Heart left ventricle (tissue), 16 donors: ENCODE measurements at regions not wholly inside any gene's neighbourhood (a gene's known extent, or its start where the extent isn't known, plus 50 kb on each side); places are given as distances from the start of the nearest gene placed in this dataset.

Experiments
- ATAC-seq, 4 donors: fragments of 200-7000 bp; cut with Tn5 transposase; one replicate each; pipeline ENCODE4 v1.9.1; 2020 to 2022; ENCODE audit warnings: moderate library complexity in 4 of 4, mild to moderate bottlenecking in 3 of 4, moderate number of reproducible peaks in 1 of 4
- DNase-seq, 5 donors: peaks; one replicate each; pipeline ENCODE4 v3.0.0-alpha.2; 2020
- H3K27ac ChIP-seq, 12 donors: fragments of 200-600 bp; sonication (generic) in 4 of 12; one replicate each; pipeline versions ENCODE4 v1.5.0 to v1.8.0; 2016 to 2022; ENCODE audit warnings: mild to moderate bottlenecking in 2 of 12
- H3K27me3 ChIP-seq, 9 donors: fragments of 200-600 bp; sonication (generic) in 2 of 9; one replicate each; pipeline versions ENCODE4 v1.5.1 to v1.8.0; 2016 to 2022; ENCODE audit warnings: mild to moderate bottlenecking in 3 of 9
- H3K36me3 ChIP-seq, 9 donors: fragments of 200-600 bp; sonication (generic) in 2 of 9; one replicate each; pipeline versions ENCODE4 v1.5.0 to v1.8.0; 2018 to 2022; ENCODE audit warnings: mild to moderate bottlenecking in 2 of 9
- H3K4me1 ChIP-seq, 12 donors: fragments of 200-600 bp; sonication (generic) in 4 of 12; one replicate each; pipeline versions ENCODE4 v1.5.0 to v1.8.0; 2016 to 2022; ENCODE audit warnings: mild to moderate bottlenecking in 3 of 12
- H3K4me3 ChIP-seq, 12 donors: fragments of 200-600 bp; sonication (generic) in 4 of 12; one replicate each; pipeline versions ENCODE4 v1.5.0 to v1.8.0; 2017 to 2022; ENCODE audit warnings: mild to moderate bottlenecking in 9 of 12, moderate library complexity in 4 of 12
- H3K9me3 ChIP-seq, 12 donors: fragments of 200-600 bp; sonication (generic) in 4 of 12; one replicate each; pipeline versions ENCODE4 v1.5.0 to v1.8.0; 2016 to 2022; ENCODE audit warnings: mild to moderate bottlenecking in 1 of 12
- POLR2A ChIP-seq, 2 donors: fragments of 450-650 bp; IDR thresholded peaks; one replicate each; pipeline ENCODE4 v1.6.1; 2017; ENCODE audit warnings: antibody characterized with exemption in 2 of 2, mild to moderate bottlenecking in 2 of 2, moderate library complexity in 2 of 2
- WGBS, 4 donors: extraction: QIAGEN DNeasy Blood & Tissue Kit in 2 of 4; methylation state at CpG; one replicate each; pipeline versions ENCODE4 v1.1.5 to v1.1.7; 2013 to 2018; 5-methylcytosine and 5-hydroxymethylcytosine counted together
- intact Hi-C, 10 donors: fragments of 100-400 bp; cut with DNase I; formaldehyde crosslinking; loops; one replicate each; pipeline versions ENCODE4 v1.11.1 to v1.14.2; 2022
- TF ChIP-seq, protein P1 (sequence below), 12 donors: fragments of 200-600 bp; sonication (generic) in 4 of 12; IDR thresholded peaks; one replicate each; pipeline versions ENCODE4 v1.5.0 to v1.8.0; 2018 to 2022; ENCODE audit warnings: antibody characterized with exemption in 12 of 12, mild to moderate bottlenecking in 5 of 12
- donor health status: ischemic (EF 13 %, LVEDD 7.1; RV severe dilation, severe dysfunction).
- donor health status: healthy with polysubstance abuse.
- donor health status: DM: no; HTN: yes; CAD: no.
- donor health status: DM: no; HTN: no; CAD: no.
- donor health status: ischemic (EF 25% LVEDD 6.9; RV normal size, moderate dysfunction).
- donor health status: ischemic (EF 25% LVEDD 5.7; RV mildly dilated, moderate dysfunction).
- donor health status: healthy.
- donor health status: DM: yes; HTN: yes; CAD: no.
- donor health status: ischemic (EF 35%, LVEDD 5.7; RV mildly dilated, moderate dysfunction).
- donor health status: nonischemic (EF 11% LVEDD 7.7; RV severe dilation, severe dysfunction).
- donor health status: DM: yes; HTN: yes; CAD: no.
- donor health status: PGD.
- donor health status: ischemic (EF 29% LVEDD 5.4; RV normal size, mild dysfunction).
- donor health status: nonischemic (EF 23%, LVEDD 6.1; RV moderate dilation, normal function).

DNA sequence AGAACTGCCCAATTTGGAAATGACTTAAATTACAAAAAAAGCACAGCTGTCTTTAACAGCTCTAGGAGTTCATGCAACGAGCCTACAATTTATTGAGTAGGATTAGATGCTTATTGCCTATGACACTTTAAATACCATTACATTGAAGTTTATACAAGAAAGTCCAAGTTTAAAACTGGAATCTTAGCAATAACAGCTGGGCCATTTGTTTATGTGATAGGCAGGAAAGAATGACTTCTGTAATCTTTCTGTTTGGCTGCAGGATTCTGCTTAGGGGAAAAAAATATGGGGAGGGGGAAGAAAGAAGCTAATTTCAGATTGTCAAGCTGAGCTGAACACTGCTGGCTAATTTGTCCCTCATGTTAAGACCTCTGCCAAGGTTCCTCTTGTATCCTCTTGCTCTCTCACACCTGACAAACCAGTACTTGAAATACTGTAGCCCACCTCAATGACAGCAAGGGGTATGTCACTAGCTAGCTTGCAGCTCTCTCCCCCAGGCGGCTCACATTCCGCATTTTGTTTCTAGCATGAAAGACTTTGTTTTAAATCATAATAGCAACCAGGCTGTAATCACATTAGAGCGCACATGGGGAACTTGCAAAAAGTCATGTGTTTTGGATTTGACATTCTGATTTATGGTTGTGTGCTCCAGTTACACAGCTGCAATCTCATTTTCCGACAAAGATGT lies 384.8 kb downstream of the BMP4 start:
- Histone ChIP-seq H3K4me1 (no peaks in the 10 kb centered on the region), H3K27me3 (no peaks in the 10 kb centered on the region), H3K9me3 (peaks cover 0 to 5% (median 0%) of the 10 kb centered on the region in 12 donors), H3K36me3 (no peaks in the 10 kb centered on the region), H3K4me3 (no peak overlapping the region), H3K27ac (peak overlapping the region in 1 of 12 donors; percentile 2)
- 62 to 76% (median 67%) methylated on average over 5 of the region's 5 CpGs for WGBS, 4 donors
- ATAC-seq (no peak), DNase-seq (no peak)
- TF ChIP-seq, protein P1, sequence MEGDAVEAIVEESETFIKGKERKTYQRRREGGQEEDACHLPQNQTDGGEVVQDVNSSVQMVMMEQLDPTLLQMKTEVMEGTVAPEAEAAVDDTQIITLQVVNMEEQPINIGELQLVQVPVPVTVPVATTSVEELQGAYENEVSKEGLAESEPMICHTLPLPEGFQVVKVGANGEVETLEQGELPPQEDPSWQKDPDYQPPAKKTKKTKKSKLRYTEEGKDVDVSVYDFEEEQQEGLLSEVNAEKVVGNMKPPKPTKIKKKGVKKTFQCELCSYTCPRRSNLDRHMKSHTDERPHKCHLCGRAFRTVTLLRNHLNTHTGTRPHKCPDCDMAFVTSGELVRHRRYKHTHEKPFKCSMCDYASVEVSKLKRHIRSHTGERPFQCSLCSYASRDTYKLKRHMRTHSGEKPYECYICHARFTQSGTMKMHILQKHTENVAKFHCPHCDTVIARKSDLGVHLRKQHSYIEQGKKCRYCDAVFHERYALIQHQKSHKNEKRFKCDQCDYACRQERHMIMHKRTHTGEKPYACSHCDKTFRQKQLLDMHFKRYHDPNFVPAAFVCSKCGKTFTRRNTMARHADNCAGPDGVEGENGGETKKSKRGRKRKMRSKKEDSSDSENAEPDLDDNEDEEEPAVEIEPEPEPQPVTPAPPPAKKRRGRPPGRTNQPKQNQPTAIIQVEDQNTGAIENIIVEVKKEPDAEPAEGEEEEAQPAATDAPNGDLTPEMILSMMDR (IDR thresholded peaks at IDR 0.05): no peak
- no peak for TF ChIP-seq POLR2A (IDR thresholded peaks at IDR 0.05)
- intact Hi-C loops: no loop called here

DNA sequence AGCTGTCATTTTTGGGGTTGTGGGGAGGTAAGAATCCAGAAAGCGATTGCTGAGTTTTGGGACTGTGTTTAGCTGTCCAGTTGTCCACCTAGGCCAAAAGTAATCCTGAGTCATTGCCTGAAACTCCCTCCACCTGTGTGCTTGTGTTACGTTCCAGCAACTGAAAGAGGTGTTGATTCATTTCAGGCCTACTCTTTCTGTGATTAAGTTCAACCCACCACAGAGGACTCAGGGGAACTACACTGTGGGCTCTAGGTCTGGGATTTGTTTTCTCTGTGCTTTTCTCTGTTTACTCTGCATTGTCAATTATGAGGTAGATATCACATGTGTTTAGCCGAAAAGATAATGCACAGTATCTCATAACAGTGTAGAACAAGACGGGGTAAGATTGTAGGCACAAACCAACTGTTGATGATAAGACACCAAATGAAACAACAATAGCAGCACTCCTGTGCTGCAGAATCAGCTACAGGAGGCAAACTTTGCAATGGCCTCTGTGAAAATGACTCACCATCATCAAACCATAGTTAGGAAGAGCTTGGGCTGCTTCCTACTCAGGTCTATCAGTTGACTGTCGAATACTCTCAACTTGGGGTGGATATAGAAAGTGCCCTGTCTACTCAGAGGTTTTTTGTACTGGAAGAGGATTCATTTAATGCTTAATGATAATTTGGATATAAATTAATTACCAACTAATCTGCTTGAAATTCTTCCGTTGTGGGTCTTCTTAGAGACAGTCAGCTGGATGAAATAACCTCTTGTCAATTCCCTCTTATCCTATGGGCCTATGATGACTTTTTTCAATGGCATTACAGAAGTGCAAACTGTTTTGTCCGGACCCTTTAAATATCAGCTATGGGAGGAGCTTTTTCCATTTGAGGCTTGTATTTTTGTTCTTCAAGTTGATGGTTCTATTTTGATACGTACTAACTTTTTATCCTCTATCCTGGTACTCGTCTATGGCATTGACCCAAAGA lies 385.9 kb downstream of the BMP4 start:
- WGBS, 4 donors: 72 to 86% (median 79%) methylated on average over 9 of the region's 9 CpGs
- TF ChIP-seq, protein P1 (IDR thresholded peaks at IDR 0.05): no peak
- no peak for TF ChIP-seq POLR2A (IDR thresholded peaks at IDR 0.05)
- H3K27me3 ChIP-seq: no peaks in the 10 kb centered on the region

DNA sequence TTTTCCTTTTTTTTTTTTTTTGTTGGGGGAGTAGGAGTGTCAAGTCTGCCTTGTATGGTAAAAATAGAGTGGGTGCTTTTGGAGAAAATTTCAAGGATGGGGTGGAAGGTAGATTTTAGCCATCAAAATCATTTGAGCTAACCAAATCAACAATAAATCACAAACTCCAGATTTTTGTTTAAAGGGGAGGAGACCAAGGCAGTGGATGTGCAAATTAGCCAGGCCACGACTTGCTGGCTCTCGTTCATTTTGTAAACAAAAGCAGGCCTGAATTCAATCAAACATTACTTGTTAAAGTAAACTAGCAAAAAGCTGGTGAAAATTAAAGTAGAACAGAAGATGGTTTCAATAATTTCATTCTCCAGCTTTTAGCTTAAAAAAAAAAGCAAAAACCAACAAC lies 387.2 kb downstream of the BMP4 start:
- Histone ChIP-seq H3K36me3 (no peaks in the 10 kb centered on the region), H3K4me1 (no peaks in the 10 kb centered on the region), H3K27ac (no peak overlapping the region), H3K27me3 (no peaks in the 10 kb centered on the region), H3K9me3 (no peaks in the 10 kb centered on the region), H3K4me3 (no peak overlapping the region)
- 73 to 81% (median 79%) methylated on average over 2 of the region's 2 CpGs for WGBS, 4 donors
- ATAC-seq (no peak), DNase-seq (no peak)
- TF ChIP-seq POLR2A (IDR thresholded peaks at IDR 0.05): no peak
- TF ChIP-seq, protein P1 (IDR thresholded peaks at IDR 0.05): no peak
- intact Hi-C loops: no loop called here

More for the DNA sequence above, 385.9 kb downstream of the BMP4 start:
- peak overlapping the region in 1 of 12 donors; percentile 2 for H3K27ac ChIP-seq
- no peaks in the 10 kb centered on the region for H3K36me3 ChIP-seq
- no peaks in the 10 kb centered on the region for H3K9me3 ChIP-seq
- intact Hi-C loops: no loop called here
- no peaks in the 10 kb centered on the region for H3K4me1 ChIP-seq
- no peak overlapping the region for H3K4me3 ChIP-seq
- ATAC-seq (no peak), DNase-seq (no peak)

DNA sequence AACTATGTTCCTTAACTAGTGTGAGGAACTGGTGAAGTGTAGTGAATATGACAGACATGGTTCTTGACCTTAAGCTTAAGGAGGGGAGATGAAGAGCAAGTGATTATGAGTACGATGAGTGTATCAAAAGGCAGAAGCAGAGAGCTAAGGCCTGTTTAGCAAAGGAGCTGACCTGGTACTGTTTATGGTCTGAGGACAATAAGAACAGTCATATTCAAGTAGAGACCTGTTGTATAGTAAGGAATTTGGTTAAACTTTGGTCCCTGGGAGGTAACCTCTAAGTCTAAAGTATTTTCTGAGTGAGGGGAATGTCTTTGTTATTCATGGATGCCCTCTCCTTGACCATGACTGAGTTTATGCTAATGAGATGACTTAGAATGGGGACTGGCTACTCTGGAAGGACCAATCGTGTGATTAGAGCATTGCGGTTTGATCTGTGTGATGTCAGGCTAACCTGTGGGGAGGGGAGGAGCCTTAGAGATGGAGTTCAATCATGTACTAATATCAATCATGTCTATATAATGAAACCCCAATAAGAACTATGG lies 389.3 kb downstream of the BMP4 start:
- no peak for ATAC-seq
- H3K4me3 ChIP-seq: no peak overlapping the region
- intact Hi-C loops: no loop called here
- no peak overlapping the region for H3K27ac ChIP-seq
- TF ChIP-seq POLR2A (IDR thresholded peaks at IDR 0.05): no peak
- TF ChIP-seq, protein P1 (IDR thresholded peaks at IDR 0.05): no peak
- WGBS, 4 donors: 92 to 97% (median 94%) methylated on average over 3 of the region's 3 CpGs
- no peaks in the 10 kb centered on the region for H3K36me3 ChIP-seq
- no peaks in the 10 kb centered on the region for H3K4me1 ChIP-seq
- H3K9me3 ChIP-seq: peaks cover 0 to 18% (median 8%) of the 10 kb centered on the region in 12 donors
- H3K27me3 ChIP-seq: no peaks in the 10 kb centered on the region
- DNase-seq: no peak
